ENCODE measurements at regions not wholly inside any gene's neighbourhood (a gene's known extent, or its start where the extent isn't known, plus 50 kb on each side); places are given as distances from the start of the nearest gene placed in this dataset.

DNA sequence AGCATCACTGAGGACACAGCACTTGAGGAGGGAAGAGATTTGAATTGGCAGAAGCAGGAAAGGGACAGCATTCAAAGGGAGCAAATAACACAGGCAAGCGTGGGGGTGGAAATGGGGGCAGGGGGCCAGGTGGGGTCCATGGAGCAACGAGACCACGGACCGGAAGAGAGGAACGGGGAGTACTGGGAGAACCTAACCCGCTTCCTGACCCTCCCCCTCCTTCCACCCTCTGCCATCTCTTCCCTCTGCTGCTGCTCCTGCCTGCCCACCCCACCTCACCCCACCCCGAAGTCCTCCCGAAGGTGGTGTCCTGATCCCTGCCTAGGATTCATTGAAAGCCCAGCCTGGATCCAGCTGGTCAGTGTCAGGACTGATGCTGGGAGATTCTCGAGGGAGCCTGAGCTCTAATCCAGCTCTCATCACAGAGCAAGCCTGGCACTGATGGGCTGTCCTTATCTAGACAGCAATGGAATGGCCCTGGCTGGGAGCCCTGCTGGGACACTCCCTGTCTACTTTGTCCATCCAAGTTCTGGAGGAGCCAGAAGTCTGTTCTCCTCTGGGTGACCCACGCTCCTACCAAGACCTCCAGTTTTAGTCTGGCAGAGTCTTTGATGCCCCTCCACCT, 105.0 kb downstream of the TRIM29 start:
- no peak for DNase-seq

DNA sequence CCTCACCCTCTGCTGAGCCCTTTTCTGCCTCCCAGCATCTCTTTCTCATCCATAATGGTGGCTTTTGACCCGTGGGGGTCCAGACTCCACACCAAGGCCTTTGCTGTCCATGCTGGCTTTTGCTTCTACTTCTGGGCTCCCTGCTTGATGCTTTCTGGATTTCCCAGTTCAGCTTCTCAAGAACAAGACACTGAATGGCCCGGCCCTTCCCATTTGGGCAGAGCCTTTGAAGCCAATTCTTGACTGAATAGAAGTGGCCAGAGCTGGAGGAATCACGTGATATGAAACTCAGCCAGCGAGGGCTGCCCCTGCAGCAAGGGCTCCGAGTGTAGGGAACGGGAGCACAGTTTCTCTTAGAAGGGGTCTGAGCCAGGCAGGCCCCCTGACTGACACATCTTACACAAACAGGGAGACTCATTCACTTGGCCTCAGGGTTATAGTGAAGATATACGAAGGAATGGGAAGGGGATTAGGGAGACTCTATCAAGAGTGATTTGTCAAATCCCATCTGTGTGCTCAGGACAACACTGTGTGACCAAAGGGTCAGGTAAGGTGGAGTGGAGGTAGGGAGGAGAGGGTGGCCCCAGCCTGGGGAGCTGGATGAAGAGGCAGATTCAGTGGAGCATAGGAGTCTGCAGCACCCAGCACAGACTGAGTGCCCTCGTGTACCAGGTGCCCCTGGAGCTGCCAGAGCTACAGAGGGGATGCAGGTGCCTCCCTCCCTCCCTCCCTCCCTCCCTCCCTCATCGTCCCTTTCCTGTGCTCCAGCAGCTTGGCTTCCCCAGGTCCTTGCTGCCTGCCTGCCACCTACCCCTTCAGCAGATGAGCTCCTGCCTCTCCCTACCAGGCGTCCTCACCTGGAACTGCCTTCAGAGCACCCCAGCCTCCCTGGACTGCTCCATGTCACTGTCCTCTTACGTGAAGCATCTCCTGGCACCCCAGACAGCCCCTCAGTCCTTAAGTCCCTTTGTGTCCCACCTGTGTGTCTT, 106.0 kb downstream of the TRIM29 start:
- DNase-seq, result peak; percentile 66

DNA sequence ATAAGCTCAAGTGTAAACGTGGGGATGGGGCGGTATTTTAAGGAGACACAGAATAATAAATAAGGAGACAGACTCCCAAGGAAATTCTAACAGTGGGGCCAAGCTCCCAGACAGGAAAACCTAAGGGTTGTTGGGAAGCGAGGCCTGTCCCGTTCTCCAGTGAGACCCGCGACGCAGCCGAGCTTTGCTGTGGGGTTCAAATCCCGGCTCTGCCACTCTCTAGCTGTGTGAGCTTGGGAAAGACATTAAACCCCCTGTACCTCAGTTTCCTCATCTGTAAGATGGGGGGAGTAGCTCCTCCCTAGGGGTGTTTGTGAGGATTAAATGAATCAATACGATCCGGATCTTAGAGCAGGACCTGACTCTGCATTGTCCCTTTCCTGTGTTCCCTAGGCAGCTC, 106.8 kb downstream of the TRIM29 start:
- no peak for DNase-seq

DNA sequence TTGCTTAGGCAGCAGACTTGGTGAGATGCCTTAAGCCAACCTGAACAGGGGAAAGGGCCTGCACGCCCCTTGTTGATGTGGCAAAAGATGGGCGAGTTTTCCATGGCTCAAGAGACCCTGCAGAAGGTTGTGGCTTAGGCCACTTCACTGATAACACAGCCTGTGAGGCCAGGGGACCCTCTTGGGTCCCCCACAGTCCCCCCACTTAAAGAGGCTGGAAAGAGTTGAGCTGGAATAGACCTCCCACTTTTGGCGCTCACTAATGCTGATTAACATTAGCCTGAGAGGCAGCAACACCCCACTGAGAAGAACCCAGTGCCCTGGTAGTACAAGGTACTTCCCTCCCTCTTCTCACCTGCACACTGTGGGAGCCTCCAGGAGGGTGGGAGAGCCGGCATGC, 107.5 kb downstream of the TRIM29 start:
- no peak for DNase-seq

DNA sequence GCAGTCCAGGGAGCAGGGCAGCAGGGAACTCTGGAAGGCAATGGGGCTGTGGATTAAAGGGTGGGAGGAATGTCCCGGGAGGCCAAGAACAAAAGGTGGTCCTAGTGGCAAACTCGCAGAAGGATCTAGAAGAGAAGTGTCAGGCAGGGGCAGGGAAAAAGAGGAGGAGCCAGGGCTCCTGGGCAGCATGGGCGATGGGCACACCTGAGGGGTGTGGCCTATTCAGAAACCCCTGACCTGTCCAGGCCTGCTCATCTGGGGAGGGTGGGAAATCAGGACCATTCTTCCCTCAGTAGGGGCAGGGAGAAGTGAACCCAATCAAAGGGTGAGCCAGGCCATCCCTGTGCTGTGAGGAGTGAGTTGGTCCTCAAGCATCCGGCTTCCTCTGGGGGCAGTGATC, 108.6 kb downstream of the TRIM29 start:
- no peak for DNase-seq

DNA sequence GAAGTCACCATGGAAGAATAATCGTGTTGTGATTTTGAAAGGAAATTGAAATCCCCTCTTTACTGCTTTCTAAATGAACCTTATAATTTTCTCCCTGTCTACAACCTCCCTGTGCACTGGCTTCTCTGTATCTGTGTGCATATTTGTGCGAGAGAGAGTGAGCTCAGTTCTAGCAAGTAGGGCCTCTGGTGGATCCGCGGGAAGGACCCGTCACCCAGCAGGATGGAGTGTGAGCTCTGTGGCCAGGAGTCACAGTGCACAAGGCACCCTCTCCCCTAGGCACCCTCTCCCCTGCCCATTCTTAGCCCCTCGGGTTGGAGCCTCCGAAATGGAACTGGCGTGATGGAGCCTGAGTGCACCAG, 109.0 kb downstream of the TRIM29 start:
- no peak for DNase-seq

DNA sequence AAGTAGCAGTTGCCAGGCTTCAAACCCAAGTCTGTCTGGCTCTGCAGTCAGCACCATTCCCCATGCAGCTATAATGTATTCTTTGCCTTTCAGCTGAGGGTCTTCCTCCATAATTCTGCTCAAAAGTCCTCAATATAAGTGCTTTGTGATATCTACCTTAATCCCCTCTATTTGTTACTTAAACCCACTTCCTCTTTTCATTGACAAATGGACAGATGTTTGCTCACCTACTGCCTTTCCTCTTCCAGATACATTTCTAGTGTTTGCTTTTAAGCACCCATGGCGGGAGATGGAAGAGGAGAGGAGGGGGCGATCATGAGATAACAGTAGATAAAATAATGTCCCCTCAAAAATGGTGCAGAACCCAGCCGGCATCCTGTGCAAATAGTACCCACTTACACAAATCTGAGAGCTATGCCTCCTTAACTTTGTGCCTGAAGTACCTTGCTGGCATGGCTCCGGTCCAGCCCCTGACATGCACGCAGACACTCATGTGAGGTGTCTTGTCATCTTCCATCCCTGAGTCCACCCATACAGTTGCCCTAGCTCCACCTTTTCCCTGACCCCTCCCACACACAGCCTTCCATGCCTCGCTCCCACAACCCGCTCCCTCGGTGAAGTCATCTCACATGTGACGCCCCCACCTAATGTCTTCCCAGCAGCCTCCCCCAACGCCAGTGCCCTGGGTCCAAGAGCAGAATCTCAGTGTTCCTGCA, 109.6 kb downstream of the TRIM29 start:
- DNase-seq, result no peak

DNA sequence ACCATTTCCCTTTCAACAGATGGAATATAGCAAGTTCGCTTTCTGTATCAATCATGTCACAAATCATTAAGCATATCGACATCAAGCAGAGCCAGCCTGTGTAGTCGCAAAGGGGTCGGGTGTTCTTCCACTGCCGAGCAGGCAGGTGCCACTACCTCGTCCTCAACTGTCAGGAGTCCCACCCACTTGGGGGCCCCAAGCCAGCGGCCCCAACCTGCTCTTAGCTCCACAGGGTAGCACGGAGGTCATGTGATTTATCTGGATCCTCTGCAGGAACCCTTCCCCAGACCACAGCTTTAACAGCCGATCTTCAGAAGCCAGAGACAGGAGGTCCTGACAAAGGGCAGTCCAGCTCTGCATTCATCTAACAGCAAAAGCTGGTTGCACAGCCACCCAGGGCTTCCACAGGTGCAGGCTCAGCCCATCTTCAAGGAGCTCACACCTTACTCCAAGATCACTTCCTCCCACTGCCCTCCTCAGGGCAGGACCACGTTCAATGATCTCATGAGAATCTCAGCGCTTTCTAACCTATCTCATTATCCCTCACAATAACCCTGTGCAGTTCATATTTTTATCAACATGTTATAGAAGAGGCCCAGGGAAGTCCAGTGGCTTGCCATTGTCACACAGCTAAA, 110.2 kb downstream of the TRIM29 start:
- DNase-seq, result no peak

DNA sequence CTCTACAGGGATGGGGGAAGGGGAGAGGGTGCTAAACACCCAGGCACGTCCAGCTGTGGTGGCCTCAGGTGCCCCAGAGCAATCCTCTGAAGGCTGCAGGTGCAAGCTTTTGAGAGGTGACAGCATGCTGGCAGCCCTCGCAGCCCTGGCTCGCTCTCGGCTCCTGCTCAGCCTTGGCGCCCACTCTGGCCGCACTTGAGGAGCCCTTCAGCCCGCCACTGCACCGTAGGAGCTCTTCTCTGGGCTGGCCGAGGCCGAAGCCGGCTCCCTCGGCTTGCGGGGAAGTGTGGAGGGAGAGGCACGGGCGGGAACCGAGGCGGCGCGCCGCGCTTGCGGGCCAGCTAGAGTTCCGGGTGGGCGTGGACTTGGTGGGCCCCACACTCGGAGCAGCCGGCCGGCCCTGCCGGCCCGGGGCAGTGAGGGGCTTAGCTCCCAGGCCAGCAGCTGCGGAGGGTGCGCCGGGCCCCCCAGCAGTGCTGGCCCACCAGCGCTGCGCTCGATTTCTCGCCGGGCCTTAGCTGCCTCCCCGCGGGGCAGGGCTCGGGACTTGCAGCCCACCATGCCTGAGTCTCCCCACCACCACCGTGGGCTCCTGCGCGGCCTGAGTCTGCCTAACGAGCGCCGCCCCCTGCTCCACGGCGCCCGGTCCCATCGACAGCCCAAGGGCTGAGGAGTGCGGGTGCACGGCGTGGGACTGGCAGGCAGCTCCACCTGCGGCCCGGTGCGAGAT, 112.1 kb downstream of the TRIM29 start:
- no peak for DNase-seq

DNA sequence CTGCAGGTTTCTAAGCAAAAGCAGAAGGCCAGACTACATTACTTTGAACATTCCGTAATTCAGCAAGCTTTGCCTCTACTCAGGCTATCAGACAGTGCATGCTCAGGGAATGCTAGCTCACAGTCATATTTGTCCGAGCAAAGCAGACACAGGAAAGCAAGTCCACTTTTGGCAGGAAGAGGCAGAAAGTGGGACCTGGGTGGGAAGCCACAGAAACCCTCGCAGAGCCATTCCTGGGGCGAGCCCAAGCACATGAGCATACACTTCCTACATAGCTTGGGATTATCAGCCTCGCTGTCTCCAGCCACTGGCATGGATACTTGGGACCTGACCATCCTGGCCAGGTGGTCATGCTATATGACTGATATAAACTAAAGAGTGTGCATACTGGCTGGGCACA, 113.3 kb downstream of the TRIM29 start:
- DNase-seq, result no peak

DNA sequence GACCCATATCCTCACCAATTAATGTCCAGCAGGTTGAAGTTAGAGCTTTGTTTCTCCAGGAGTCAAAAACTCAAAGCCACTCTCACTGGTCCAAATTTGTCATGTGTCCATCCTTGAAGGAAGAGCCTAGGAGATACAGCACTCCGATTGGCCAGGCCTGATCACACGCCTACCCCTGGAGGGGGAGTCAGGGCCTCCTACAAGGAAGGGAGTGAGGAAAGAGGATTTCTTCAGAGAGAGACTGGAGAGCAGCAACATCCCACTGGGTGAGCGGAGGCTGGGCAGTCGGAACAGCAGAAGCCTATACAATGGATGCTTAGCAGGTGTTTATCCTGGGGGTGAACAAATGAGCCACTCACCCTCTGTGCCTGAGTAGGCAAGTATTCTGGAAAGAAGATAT, 113.9 kb downstream of the TRIM29 start:
- no peak for DNase-seq

DNA sequence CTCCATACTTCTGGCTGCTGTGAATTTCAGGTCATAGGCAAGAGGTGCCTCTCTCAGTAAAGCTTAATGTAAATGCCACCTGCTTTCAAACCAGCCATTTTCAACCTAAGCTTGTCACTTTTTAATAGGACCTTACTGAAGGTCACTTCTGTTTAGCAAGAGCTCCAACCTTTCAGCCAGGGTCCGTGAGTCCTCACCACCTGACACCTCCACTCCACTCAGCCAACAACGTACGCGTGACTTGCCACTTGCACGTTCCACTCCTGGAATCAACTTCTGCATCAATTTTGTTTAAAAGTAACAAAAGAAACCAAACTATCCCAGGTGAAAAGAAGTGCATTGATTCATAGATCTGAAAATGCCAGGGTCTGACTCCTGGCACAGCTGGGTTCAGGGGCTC, 114.4 kb downstream of the TRIM29 start:
- no peak for DNase-seq

DNA sequence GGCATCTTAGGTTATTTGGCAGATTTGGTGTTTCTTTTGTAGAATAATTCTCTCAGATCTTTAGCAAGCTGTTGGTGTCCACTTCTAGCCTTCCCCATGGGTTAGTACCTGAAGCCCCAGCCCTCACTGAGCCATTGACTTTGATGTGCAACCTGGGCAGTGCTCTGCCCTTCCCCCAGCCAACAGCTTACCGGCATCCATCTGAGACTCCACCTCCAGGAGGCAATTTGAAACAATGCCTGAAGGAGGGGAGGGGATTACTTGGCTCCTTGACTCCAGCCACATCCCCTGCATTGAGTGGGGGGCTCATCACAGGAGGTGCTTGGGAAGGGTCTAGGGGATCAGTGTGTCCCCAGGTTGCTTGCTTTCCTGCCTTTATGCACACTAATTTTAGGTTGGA, 114.8 kb downstream of the TRIM29 start:
- DNase-seq, result no peak

DNA sequence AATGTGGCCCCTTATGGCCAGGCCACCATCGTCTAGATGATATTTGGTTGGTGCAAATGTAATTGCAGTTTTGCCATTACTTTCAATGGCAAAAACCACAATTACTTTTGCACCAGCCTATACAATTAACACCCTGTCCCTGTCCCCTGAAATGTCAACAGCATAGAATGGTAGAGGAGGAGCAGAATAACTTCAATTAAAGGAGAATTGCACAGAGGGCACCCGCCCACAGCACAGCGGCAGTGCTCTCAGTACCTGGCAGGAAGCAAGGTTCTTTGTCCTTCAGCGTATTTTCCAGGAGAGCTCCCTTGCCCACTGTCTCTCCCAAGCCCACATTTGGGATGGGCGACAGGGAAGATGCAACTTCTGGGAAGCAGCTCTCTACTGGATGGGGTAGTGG, 115.3 kb downstream of the TRIM29 start:
- no peak for DNase-seq

DNA sequence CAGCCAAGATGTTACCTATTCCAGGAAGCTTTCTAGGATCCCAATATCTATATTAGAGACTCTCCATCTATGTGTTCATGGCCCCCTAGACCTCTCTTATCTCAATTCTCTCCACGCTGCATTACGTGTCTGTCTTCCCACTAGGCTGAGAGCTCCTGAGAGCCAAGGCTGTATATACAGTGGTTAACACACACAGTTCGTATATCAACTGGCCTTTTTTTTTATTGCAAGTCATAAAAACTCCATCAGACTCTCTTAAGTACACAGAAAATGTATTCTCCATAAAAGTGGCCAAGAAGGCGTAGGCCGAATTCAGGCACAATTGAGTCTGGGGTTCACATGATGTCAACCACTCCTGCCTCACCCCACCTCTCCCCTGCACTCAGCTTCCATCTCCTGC, 115.9 kb downstream of the TRIM29 start:
- DNase-seq, result no peak

DNA sequence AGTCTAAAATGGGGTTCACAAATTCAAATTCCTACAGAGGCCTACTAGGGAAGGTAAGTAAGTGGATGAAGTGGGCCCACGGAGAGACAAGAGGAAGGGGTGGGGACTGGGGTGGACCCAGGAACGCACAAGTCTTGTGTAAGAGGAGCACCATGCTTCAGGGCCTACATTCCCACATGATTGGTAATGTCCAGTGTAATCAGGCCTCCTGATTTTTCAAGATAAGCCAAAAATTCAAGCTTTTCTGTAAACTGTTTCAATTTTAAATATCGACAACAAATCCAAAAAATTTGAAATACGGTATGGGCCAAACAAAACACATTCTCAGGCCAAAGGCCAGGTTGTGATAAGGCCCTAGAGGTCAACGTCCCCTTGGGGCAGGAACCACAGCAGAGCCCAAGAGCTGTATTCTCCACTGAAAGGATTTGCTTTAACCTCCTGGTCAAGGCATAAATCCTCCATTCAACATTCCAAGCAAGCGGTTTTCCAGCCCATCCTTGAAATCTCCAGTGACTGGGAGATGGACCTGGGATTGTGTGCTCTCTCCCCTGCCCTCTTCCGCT, 116.4 kb downstream of the TRIM29 start:
- DNase-seq, result no peak

DNA sequence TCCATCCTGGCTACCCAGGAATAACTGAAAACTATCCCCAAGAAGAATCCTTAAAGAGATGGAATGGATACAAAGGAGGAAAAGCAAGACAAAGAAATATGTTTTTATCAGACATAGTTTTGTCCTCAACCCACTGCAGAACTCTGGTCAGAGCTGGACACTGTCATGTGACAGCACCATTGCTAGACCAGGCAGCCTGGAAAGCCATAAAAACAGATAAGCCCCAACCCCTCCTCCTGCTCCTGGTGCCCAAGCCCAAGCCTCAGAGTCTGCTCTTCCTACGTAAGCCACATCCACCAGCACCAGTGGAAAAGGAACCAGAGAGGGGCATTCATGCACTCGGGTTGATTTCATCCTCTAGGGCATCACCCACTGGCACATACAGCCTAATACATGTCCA, 116.9 kb downstream of the TRIM29 start:
- DNase-seq, result no peak

DNA sequence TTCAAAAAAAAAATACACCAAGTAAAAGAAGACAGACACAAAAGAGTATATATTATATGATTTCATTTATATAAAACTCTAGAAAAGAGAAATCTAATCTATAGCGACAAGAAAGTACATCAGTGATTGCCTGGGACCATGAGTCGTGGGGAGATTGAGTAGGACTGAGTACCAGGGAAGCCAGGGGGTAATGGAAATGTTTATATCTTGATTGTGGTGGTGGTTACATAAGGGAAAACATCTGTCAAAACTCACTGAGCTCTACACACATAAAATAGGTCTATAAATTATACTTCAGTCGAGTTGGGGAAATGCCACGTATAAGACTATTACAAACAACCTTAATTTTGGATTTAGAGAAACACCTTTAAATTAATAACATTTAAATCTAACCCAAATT, 117.4 kb downstream of the TRIM29 start:
- no peak for DNase-seq

DNA sequence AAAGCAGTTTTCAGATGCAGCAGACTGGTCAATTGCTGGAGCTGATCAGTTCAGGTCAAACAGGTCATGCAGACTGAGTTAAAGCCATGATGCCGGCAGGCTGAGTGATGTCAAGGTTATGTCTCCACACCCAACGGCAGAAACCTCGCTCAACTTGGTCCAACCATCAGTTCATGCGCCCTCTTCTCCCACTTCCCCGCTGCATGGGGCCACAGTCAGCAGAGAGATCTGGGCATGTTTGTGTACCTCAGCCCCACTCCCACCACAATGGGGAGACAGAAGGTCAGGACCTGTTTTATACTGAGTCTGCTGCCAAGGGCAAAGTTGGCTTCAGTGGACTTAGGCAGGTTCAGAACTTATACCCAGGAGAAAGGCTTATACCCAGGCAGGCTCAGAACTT, 118.7 kb downstream of the TRIM29 start:
- no peak for DNase-seq

DNA sequence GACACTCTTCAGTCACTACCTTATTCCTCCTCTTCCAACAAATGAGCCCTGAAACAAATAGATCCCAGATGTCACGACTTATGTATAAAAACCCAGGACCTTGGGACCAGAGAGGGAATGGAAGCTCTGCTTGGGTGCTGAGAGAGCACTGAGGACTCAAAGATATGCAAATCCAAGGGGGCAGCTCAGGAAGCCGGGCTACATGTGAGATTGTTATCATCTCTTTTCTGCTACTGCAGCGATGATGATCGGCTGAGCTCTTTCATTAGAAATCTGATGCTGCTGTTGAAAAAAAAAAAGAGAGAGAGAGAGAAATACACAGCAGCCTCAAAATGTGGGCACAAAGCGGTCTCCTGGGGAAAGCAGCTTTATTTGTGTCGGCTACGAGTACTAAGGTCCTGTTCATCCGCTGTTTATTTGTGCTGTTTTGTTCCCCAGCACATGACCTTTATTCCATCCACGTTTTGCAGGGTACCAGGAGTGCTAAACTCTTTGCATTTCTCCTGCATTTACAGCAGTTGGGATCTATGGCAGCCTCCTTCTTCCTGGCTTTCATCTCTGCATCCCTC, 120.2 kb downstream of the TRIM29 start:
- DNase-seq, result peak; percentile 36

DNA sequence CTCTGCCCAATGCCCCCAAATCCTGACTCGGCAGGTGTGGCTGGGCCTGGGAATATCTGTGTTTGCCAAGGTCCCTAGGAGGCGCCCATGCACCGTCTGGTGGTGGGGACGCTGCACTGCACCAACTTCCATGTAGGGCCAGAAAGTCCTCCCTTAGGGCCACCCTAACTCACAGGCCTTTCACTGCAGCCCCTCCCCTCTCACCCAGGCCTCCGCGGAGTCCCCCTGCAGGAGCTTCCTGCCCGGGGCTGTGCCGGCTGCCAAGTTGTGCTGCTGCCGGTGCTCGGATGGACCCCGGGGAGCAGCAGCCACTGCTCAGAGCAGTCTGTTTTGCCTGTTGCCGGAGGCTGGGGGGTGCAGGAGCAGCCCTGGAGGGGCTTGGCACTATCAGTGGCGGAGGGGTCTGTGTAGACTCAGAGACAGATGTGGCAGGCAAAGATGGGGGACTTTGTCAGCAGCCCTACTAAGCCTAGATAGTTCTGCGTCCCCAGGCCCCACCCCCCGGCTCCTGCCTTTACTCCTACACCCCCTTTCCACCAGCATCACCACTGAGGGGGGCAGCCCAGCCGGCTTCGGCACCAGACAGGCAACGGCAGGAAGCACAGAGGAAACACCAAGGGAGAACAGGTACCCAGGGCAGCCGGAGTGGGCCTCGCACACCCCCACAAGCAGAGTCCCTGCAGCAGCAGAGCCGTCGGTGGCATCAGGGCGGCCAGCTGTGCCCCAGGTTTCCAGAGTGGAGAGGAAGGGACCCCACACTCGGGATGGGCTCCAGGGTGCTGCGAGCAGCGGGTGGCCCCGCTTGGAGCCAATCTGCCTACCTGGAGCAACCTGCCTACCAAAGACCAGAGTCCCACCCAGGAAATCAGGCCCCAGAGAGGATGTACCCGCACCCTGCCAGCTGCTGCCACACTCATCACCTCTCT, 124.3 kb downstream of the TRIM29 start:
- peak; percentile 72 for DNase-seq
